ENCODE measurements at regions not wholly inside any gene's neighbourhood (a gene's known extent, or its start where the extent isn't known, plus 50 kb on each side); places are given as distances from the start of the nearest gene placed in this dataset.

GRCh38 chr1:219988818-219989217 is 57.5 kb downstream of the EPRS1 start:
- Histone ChIP-seq H4K8ac (ENCODE audit: low read depth in 2 of 2, low read length in 2 of 2) (no peak overlapping the region), H4K5ac (ENCODE audit: low read depth, low read length) (no peak overlapping the region), H2AK9ac (replicated peaks; ENCODE audit: low read depth, low read length, poor library complexity) (no peak overlapping the region), H3K9me1 (ENCODE audit: insufficient read depth, low read length) (no peaks in the 10 kb centered on the region), H3K4me2 (ENCODE audit: low read depth, low read length) (no peak overlapping the region), H4K91ac (ENCODE audit: insufficient read depth, low read depth, low read length) (no peak overlapping the region), H3K79me1 (ENCODE audit: low read depth in 1 of 2, low read length in 2 of 2) (peaks cover 0 to 3% of the 10 kb centered on the region in 2 experiments; a peak in 2 of 4 replicates), H3K36me3 (ENCODE audit: control insufficient read depth, insufficient read depth, low read length) (peaks cover 10% of the 10 kb centered on the region), H3K27ac (ENCODE audit: insufficient read depth, low read length) (no peak overlapping the region), H2BK120ac (ENCODE audit: low read depth, low read length) (no peak overlapping the region), H2BK20ac (ENCODE audit: low read depth, low read length) (no peak overlapping the region), H3K9ac (ENCODE audit: low read depth, low read length) (no peak overlapping the region), H3K4me1 (ENCODE audit: control insufficient read depth, insufficient read depth, low read length) (no peaks in the 10 kb centered on the region), H2AK5ac (ENCODE audit: low read depth, low read length) (no peak overlapping the region), H3K56ac (ENCODE audit: extremely low read depth, insufficient read depth, low read length) (no peak overlapping the region), H2BK5ac (ENCODE audit: low read depth, low read length, poor library complexity, severe bottlenecking) (no peak overlapping the region), H3K4ac (ENCODE audit: low read depth, low read length) (no peak overlapping the region), H4K20me1 (ENCODE audit: insufficient read depth, low read length) (no peaks in the 10 kb centered on the region), H3K14ac (replicated peaks; ENCODE audit: low read depth, low read length) (no peak overlapping the region), H2AFZ (replicated peaks; ENCODE audit: low read length, poor library complexity) (no peak overlapping the region), H3K4me3 (ENCODE audit: insufficient read depth, low read depth, low read length) (no peak overlapping the region), H3K27me3 (ENCODE audit: control insufficient read depth, insufficient read depth, low read length) (no peaks in the 10 kb centered on the region), H2BK15ac (ENCODE audit: low read depth, low read length) (no peak overlapping the region), H3K9me3 (ENCODE audit: control insufficient read depth, insufficient read depth, low read length) (no peaks in the 10 kb centered on the region), H3K23ac (ENCODE audit: low read depth, low read length) (no peak overlapping the region), H3K18ac (ENCODE audit: low read depth, low read length) (no peak overlapping the region)
- ChIA-PET CTCF (interaction anchor here (0.8 to 1.6 kb wide), 2 partner anchors 9 to 11 kb away, joined by 3 to 5 read pairs; no protein-coding TSS in a partner anchor), POLR2A (ENCODE audit: unreplicated experiment) (no interaction called here)
- in situ Hi-C loops (cut with MboI; ENCODE audit: low sequenced_read_pairs) (no loop called here), intact Hi-C loops (cut with micrococcal nuclease) (no loop called here), dilution Hi-C loops (cut with HindIII; ENCODE audit: low sequenced_read_pairs, unreplicated experiment) (no loop called here)
- no peak for ATAC-seq (ENCODE audit: low read depth)
- TF ChIP-seq MAZ (IDR thresholded peaks at IDR 0.05; ENCODE audit: borderline replicate concordance, low read depth, low read length) (no peak), RFX5 (IDR thresholded peaks at IDR 0.05; ENCODE audit: low read depth, low read length) (no peak), SMC3 (IDR thresholded peaks at IDR 0.05; ENCODE audit: low read depth, low read length) (no peak), NFE2L2 (IDR thresholded peaks at IDR 0.05; ENCODE audit: low read depth, low read length) (no peak), BHLHE40 (IDR thresholded peaks at IDR 0.05; ENCODE audit: low read depth, low read length) (no peak), USF2 (IDR thresholded peaks at IDR 0.05; ENCODE audit: low read depth, low read length) (no peak), CEBPB (IDR thresholded peaks at IDR 0.05; ENCODE audit: low read depth, low read length) (no peak), MXI1 (IDR thresholded peaks at IDR 0.05; ENCODE audit: borderline replicate concordance, low read depth, low read length) (no peak), MAFK (IDR thresholded peaks at IDR 0.05; ENCODE audit: low read depth, low read length) (no peak), RAD21 (IDR thresholded peaks at IDR 0.05; ENCODE audit: low read length) (no peak), RCOR1 (IDR thresholded peaks at IDR 0.05; ENCODE audit: insufficient replicate concordance, low read length) (no peak), CTCF (conservative IDR thresholded peaks at IDR 0.05; ENCODE audit: low read depth, low read length) (no peak), POLR2A (IDR thresholded peaks at IDR 0.05; ENCODE audit: low read depth, low read length) (no peak), CHD1 (IDR thresholded peaks at IDR 0.05; ENCODE audit: low read depth, low read length) (no peak), FOS (IDR thresholded peaks at IDR 0.05; ENCODE audit: low read depth, low read length) (no peak), ELK1 (IDR thresholded peaks at IDR 0.05; ENCODE audit: borderline replicate concordance, low read depth, low read length) (no peak)
- no TSS peak for BruUV-seq (replicated peaks)
- DNase-seq, result no peak
